Stomach (tissue), 4 donors: ENCODE measurements at regions not wholly inside any gene's neighbourhood (a gene's known extent, or its start where the extent isn't known, plus 50 kb on each side); places are given as distances from the start of the nearest gene placed in this dataset.

Experiments used
- CTCF ChIP-seq, 7 experiments: fragments of 450-650 bp in 4 of 7; fragments of 200-600 bp in 3 of 7; sonication (generic) in 3 of 7; IDR thresholded peaks; one replicate each; pipeline ENCODE4 v1.5.1; 2016 to 2019; ENCODE audit warnings: antibody characterized with exemption in 7 of 7, control low read depth in 2 of 7, mild to moderate bottlenecking in 1 of 7
- POLR2A ChIP-seq, 4 donors: fragments of 450-650 bp; IDR thresholded peaks; one replicate each; pipeline ENCODE4 v1.6.1; 2016; ENCODE audit warnings: antibody characterized with exemption in 4 of 4, control low read depth in 2 of 4, mild to moderate bottlenecking in 1 of 4, moderate library complexity in 1 of 4
- POLR2AphosphoS5 ChIP-seq, 3 donors: sonication (generic); formaldehyde crosslinking; IDR thresholded peaks; one replicate each; pipeline ENCODE4 v1.6.1; 2016; ENCODE audit warnings: antibody characterized with exemption in 3 of 3

- TF ChIP-seq CTCF (IDR thresholded peaks at IDR 0.05) (no peak), POLR2A (IDR thresholded peaks at IDR 0.05) (no peak), POLR2AphosphoS5 (IDR thresholded peaks at IDR 0.05) (no peak)
Measured at GRCh38 chr6:105988321-105988720, 97.8 kb upstream of the PRDM1 start.
